SK-N-SH treated with all-trans-retinoic acid at 6 μM for 48 hours (cell line): ENCODE measurements at regions not wholly inside any gene's neighbourhood (a gene's known extent, or its start where the extent isn't known, plus 50 kb on each side); places are given as distances from the start of the nearest gene placed in this dataset.

Source experiments
- ATAC-seq: fragments of 200-7000 bp; cut with Tn5 transposase; 3 replicates; pipeline ENCODE4 v1.9.1; 2020; ENCODE audit warnings: mild to moderate bottlenecking, moderate library complexity
- ARNTL ChIP-seq: fragments of 450-650 bp; formaldehyde crosslinking; IDR thresholded peaks from 2 replicates; pipeline ENCODE4 v1.5.0; 2020; ENCODE audit warnings: low read depth, mild to moderate bottlenecking, moderate library complexity, borderline replicate concordance
- BACH2 ChIP-seq: fragments of 250-450 bp; sonication (Bioruptor Pico); IDR thresholded peaks from 2 replicates; pipeline ENCODE4 v1.9.0; 2021; ENCODE audit warnings: mild to moderate bottlenecking, borderline replicate concordance
- CSDC2 ChIP-seq: fragments of 250-450 bp; sonication (Bioruptor Pico); IDR thresholded peaks from 2 replicates; pipeline ENCODE4 v1.5.0; 2020; ENCODE audit warnings: mild to moderate bottlenecking, moderate library complexity
- ESRRG ChIP-seq: fragments of 250-450 bp; sonication (Bioruptor Pico); IDR thresholded peaks from 2 replicates; pipeline ENCODE4 v1.6.1; 2021; ENCODE audit warnings: mild to moderate bottlenecking
- GLIS3 ChIP-seq: fragments of 250-450 bp; sonication (Bioruptor Pico); IDR thresholded peaks from 2 replicates; pipeline ENCODE4 v1.5.0; 2020; ENCODE audit warnings: mild to moderate bottlenecking, moderate library complexity
- ISL1 ChIP-seq: fragments of 250-450 bp; sonication (Bioruptor Pico); IDR thresholded peaks from 2 replicates; pipeline ENCODE4 v2.1.2; 2022; ENCODE audit warnings: mild to moderate bottlenecking, moderate library complexity
- OSR1 ChIP-seq: fragments of 250-450 bp; sonication (Bioruptor Pico); IDR thresholded peaks from 2 replicates; pipeline ENCODE4 v1.8.0; 2022; ENCODE audit warnings: moderate library complexity, mild to moderate bottlenecking, inconsistent platforms
- POU6F1 ChIP-seq: fragments of 250-450 bp; sonication (Bioruptor Pico); IDR thresholded peaks from 2 replicates; pipeline ENCODE4 v1.8.0; 2021; ENCODE audit warnings: low read depth, mild to moderate bottlenecking, moderate library complexity, borderline replicate concordance
- PPARA ChIP-seq: fragments of 250-450 bp; sonication (Bioruptor Pico); IDR thresholded peaks from 2 replicates; pipeline ENCODE4 v1.5.0; 2020; ENCODE audit warnings: mild to moderate bottlenecking, borderline replicate concordance
- RARB ChIP-seq: fragments of 250-450 bp; sonication (Bioruptor Pico); IDR thresholded peaks from 2 replicates; pipeline ENCODE4 v1.8.0; 2021; ENCODE audit warnings: mild to moderate bottlenecking, moderate library complexity
- SNAI2 ChIP-seq: fragments of 250-450 bp; sonication (Bioruptor Pico); IDR thresholded peaks from 2 replicates; pipeline ENCODE4 v1.5.0; 2020; ENCODE audit warnings: mild to moderate bottlenecking, moderate library complexity
- TCF4 ChIP-seq: fragments of 250-450 bp; sonication (Bioruptor Pico); IDR thresholded peaks from 2 replicates; pipeline ENCODE4 v1.8.0; 2021; ENCODE audit warnings: mild to moderate bottlenecking, moderate library complexity, borderline replicate concordance
- TOX ChIP-seq: fragments of 250-450 bp; sonication (Bioruptor Pico); IDR thresholded peaks from 2 replicates; pipeline ENCODE4 v1.8.0; 2021; ENCODE audit warnings: mild to moderate bottlenecking, moderate library complexity, borderline replicate concordance
- ZFP3 ChIP-seq: fragments of 250-450 bp; sonication (Bioruptor Pico); IDR thresholded peaks from 2 replicates; pipeline ENCODE4 v1.5.0; 2020; ENCODE audit warnings: mild to moderate bottlenecking, moderate library complexity
- ZFP30 ChIP-seq: fragments of 450-650 bp; formaldehyde crosslinking; IDR thresholded peaks from 2 replicates; pipeline ENCODE4 v1.5.0; 2022; ENCODE audit warnings: mild to moderate bottlenecking, moderate library complexity
- ZNF565 ChIP-seq: fragments of 450-650 bp; formaldehyde crosslinking; conservative IDR thresholded peaks from 2 replicates; pipeline ENCODE4 v1.5.0; 2020; ENCODE audit warnings: low read depth, mild to moderate bottlenecking, moderate library complexity
- ZNF70 ChIP-seq: fragments of 450-650 bp; formaldehyde crosslinking; IDR thresholded peaks from 2 replicates; pipeline ENCODE4 v1.5.0; 2020; ENCODE audit warnings: mild to moderate bottlenecking, moderate library complexity
- ZNF8 ChIP-seq: fragments of 450-650 bp; formaldehyde crosslinking; IDR thresholded peaks from 2 replicates; pipeline ENCODE4 v1.5.0; 2020; ENCODE audit warnings: mild to moderate bottlenecking, moderate library complexity
- TF ChIP-seq, protein P1 (sequence below): fragments of 250-450 bp; sonication (Bioruptor Pico); IDR thresholded peaks from 2 replicates; pipeline ENCODE4 v1.5.0; 2020; ENCODE audit warnings: mild to moderate bottlenecking, moderate library complexity
- TF ChIP-seq, protein P2 (sequence below): fragments of 250-450 bp; sonication (Bioruptor Pico); IDR thresholded peaks from 2 replicates; pipeline ENCODE4 v1.5.1; 2021; ENCODE audit warnings: mild to moderate bottlenecking, moderate library complexity
- TF ChIP-seq, protein P3 (sequence below): fragments of 250-450 bp; sonication (Bioruptor Pico); IDR thresholded peaks from 2 replicates; pipeline ENCODE4 v1.8.0; 2020; ENCODE audit warnings: mild to moderate bottlenecking, moderate library complexity, borderline replicate concordance

DNA sequence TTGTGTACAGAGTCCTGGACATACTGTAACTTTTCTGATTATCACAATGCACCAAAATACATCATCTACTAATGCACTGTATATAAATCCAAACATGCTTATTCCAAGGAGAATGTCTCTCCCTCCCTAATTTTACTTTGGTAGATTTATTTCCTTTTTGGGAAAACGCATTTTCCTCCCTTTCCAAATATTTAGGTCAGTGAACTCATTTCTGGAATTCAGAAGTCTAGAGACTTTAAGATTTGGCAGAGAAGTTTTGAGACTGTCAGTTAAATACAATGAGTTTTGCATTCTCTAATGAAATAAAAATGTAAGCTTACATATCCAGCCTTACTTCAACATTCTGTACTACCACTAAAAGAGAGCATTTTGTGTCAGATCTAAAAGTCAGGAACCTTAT is 165.8 kb upstream of the EDNRB start:
- ATAC-seq, result no peak
- TF ChIP-seq, protein P1, sequence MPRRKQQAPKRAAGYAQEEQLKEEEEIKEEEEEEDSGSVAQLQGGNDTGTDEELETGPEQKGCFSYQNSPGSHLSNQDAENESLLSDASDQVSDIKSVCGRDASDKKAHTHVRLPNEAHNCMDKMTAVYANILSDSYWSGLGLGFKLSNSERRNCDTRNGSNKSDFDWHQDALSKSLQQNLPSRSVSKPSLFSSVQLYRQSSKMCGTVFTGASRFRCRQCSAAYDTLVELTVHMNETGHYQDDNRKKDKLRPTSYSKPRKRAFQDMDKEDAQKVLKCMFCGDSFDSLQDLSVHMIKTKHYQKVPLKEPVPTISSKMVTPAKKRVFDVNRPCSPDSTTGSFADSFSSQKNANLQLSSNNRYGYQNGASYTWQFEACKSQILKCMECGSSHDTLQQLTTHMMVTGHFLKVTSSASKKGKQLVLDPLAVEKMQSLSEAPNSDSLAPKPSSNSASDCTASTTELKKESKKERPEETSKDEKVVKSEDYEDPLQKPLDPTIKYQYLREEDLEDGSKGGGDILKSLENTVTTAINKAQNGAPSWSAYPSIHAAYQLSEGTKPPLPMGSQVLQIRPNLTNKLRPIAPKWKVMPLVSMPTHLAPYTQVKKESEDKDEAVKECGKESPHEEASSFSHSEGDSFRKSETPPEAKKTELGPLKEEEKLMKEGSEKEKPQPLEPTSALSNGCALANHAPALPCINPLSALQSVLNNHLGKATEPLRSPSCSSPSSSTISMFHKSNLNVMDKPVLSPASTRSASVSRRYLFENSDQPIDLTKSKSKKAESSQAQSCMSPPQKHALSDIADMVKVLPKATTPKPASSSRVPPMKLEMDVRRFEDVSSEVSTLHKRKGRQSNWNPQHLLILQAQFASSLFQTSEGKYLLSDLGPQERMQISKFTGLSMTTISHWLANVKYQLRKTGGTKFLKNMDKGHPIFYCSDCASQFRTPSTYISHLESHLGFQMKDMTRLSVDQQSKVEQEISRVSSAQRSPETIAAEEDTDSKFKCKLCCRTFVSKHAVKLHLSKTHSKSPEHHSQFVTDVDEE (CRISPR knock-in tag), result no peak
- TF ChIP-seq ESRRG (no peak), ISL1 (CRISPR knock-in tag) (no peak), RARB (CRISPR knock-in tag) (no peak), GLIS3 (CRISPR knock-in tag) (no peak), ZFP30 (CRISPR knock-in tag) (no peak), ZNF8 (CRISPR knock-in tag) (no peak), ZNF565 (CRISPR knock-in tag) (no peak), ZFP3 (CRISPR knock-in tag) (no peak), POU6F1 (CRISPR knock-in tag) (no peak), ZNF70 (CRISPR knock-in tag) (no peak), CSDC2 (CRISPR knock-in tag) (no peak)
- TF ChIP-seq, all 23 proteins: peak for 0

DNA sequence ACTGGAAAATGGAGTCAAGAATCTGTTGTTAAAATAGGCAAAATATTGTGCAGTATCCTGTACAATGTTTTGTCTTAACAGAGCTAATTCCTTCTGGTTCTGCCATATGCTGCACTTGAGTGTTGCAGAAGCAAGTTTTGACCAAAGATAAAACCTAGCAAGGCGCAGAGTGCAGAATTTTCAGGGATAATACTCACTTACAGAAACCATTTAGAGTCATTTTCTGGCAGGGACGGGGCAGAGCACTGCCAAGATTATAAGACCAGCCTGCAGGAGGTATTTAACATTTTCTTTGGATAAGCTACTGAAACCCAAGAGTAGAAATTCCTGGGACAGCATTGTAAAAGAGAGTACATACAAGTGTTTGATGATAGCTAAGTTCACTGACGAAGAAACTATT is 159.5 kb upstream of the EDNRB start:
- no peak for ATAC-seq
- TF ChIP-seq OSR1, result no peak
- TF ChIP-seq SNAI2 (CRISPR knock-in tag), result no peak
- no peak for TF ChIP-seq ISL1 (CRISPR knock-in tag)
- no peak for TF ChIP-seq GLIS3 (CRISPR knock-in tag)
- no peak for TF ChIP-seq CSDC2 (CRISPR knock-in tag)
- TF ChIP-seq ESRRG, result no peak
- TF ChIP-seq, protein P1 (CRISPR knock-in tag), result no peak
- TF ChIP-seq ARNTL, result no peak
- TF ChIP-seq TCF4 (CRISPR knock-in tag), result no peak
- TF ChIP-seq TOX (CRISPR knock-in tag), result no peak
- TF ChIP-seq POU6F1 (CRISPR knock-in tag), result no peak

GRCh38 chr13:78067290-78067689 is 148.7 kb upstream of the EDNRB start:
- ATAC-seq, result no peak
- TF ChIP-seq ESRRG (no peak), BACH2 (no peak), TOX (CRISPR knock-in tag) (no peak), PPARA (CRISPR knock-in tag) (no peak), ZNF8 (CRISPR knock-in tag) (no peak), CSDC2 (CRISPR knock-in tag) (no peak), ZNF565 (CRISPR knock-in tag) (no peak), ZFP3 (CRISPR knock-in tag) (no peak), OSR1 (no peak), ISL1 (CRISPR knock-in tag) (no peak), ZFP30 (CRISPR knock-in tag) (no peak), ZNF70 (CRISPR knock-in tag) (no peak), GLIS3 (CRISPR knock-in tag) (no peak), TCF4 (CRISPR knock-in tag) (no peak)
- TF ChIP-seq, protein P2, sequence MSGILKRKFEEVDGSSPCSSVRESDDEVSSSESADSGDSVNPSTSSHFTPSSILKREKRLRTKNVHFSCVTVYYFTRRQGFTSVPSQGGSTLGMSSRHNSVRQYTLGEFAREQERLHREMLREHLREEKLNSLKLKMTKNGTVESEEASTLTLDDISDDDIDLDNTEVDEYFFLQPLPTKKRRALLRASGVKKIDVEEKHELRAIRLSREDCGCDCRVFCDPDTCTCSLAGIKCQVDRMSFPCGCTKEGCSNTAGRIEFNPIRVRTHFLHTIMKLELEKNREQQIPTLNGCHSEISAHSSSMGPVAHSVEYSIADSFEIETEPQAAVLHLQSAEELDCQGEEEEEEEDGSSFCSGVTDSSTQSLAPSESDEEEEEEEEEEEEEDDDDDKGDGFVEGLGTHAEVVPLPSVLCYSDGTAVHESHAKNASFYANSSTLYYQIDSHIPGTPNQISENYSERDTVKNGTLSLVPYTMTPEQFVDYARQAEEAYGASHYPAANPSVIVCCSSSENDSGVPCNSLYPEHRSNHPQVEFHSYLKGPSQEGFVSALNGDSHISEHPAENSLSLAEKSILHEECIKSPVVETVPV (CRISPR knock-in tag), result no peak
- TF ChIP-seq, protein P3, sequence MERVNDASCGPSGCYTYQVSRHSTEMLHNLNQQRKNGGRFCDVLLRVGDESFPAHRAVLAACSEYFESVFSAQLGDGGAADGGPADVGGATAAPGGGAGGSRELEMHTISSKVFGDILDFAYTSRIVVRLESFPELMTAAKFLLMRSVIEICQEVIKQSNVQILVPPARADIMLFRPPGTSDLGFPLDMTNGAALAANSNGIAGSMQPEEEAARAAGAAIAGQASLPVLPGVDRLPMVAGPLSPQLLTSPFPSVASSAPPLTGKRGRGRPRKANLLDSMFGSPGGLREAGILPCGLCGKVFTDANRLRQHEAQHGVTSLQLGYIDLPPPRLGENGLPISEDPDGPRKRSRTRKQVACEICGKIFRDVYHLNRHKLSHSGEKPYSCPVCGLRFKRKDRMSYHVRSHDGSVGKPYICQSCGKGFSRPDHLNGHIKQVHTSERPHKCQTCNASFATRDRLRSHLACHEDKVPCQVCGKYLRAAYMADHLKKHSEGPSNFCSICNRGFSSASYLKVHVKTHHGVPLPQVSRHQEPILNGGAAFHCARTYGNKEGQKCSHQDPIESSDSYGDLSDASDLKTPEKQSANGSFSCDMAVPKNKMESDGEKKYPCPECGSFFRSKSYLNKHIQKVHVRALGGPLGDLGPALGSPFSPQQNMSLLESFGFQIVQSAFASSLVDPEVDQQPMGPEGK, result no peak
- TF ChIP-seq, protein P1 (CRISPR knock-in tag), result no peak
